NCI-H524 (cell line): ENCODE measurements at regions not wholly inside any gene's neighbourhood (a gene's known extent, or its start where the extent isn't known, plus 50 kb on each side); places are given as distances from the start of the nearest gene placed in this dataset.
"Not testable (repeated sequence)": the region's sequence is repeated elsewhere in the genome, so short reads cannot be mapped to it uniquely, and the experiment has no call there.

Source experiments
- DNase-seq, 2 experiments: peaks; one replicate each; lab custom pipeline; 2025; lab: John Stamatoyannopoulos, UW

DNA sequence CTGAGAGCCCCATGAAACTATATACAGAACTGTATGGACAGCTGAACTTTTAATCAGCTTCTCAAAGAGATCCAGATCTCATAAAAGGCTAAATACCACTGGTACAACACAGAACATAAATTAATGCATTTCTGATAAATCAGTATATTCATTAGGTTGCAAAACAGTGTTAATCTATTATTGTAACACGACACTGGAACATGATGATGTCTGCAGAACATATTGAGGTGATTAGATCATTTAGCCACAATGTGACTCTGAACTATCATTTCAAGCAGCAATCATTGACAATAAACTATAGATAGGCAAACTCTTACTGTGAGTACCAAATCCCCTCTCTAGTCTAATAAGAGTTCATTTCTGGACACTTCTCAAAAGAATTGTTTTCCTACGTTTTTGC is 50.3 kb downstream of the GASK1B start:
- no peak for DNase-seq

DNA sequence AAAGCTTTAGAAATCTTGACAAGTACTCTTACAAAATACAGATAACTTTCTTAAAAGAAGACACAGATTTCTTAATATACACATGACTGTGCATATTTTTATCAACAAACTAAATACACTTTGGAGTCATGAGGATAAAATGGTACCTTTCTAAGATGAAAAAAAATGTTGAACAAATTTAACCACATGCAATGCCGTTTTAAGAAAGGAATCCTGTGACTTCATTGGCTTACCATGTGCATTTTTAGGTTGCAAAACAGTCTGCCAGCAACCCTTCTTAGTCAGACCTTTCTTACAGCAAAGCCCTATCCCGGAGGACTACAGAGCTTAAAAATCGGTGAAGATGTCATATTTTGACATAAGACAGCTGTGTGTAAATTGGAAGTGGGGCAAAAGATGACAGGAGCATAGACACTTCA is 51.7 kb downstream of the GASK1B start:
- no peak for DNase-seq

DNA sequence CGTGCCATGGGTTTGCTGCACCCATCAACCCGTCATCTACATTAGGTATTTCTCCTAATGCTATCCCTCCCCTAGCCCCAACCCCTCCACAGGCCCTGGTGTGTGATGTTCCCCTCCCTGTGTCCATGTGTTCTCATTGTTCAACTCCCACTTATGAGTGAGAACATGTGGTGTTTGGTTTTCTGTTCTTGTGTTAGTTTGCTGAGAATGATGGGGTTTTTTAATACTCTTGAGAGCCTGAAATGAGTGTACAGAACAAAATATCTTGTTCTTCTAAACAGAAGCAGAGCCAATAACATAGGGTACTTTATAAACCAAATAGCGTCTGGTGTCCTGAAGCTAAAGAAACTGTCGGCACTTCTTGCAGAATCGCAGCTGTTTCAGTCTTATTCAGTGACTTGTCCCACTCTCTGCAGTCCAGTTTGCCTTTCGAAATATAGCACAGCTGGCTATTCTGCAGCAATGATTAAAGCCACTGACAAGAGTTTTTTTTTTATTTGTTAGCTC is 52.1 kb downstream of the GASK1B start:
- peak in 1 of 2 experiments; percentile 19 for DNase-seq

DNA sequence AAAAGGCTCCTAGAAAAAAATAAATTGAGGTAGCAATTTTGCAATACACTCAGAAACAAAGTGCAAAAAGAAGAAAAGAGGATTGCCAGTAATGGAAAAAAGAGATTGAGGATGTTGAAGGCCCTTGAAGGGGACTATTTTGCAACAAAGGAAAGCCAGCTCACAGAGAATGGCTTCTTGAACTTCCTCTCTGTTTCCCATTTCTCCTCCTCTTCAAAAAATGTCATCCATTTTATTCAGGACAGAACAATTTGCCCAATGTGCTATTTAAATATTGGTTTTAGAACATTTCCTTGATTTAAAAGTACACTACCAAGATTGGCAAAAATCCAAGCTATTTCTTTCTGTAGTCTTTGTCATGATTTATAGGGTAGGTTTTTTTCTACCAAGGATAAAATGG is 60.2 kb downstream of the GASK1B start:
- DNase-seq, result no peak

DNA sequence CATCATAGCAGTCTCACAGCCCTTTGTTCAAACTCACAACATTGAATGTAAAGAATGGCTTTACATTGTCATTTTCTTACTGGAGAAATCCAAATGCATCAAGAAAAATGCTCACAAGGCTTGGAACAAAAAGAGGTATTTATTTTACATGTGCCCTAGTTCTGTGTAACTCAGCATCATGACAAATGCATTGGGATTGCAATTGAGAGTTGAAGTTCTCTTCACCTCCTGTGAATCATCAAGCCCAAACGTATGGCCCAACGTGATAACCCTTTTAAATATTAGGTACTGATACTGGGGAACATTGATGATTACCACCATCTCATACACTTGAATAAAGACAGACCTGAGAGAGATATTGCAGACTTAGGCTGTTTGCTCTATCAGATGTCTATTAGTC is 61.6 kb downstream of the GASK1B start:
- no peak for DNase-seq

DNA sequence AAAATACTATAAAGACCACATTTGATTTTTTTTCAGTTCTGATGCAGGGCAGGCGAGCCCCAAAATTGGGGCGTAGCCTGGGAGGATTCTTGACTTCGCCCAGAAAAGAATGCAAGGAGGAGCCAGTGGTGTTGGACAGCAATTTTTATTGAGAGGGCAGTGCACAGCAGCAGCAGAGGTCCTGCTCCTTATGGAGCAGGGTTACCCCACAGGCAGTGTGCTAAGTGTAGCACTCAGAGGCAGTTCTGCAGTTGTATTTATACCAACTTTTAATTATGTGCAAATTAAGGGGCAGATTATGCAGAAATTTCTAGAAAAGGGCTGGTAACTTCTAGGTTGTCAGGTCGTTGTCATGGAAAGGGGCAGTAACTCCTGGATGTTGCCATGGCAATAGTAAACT is 69.9 kb downstream of the GASK1B start:
- no peak for DNase-seq

DNA sequence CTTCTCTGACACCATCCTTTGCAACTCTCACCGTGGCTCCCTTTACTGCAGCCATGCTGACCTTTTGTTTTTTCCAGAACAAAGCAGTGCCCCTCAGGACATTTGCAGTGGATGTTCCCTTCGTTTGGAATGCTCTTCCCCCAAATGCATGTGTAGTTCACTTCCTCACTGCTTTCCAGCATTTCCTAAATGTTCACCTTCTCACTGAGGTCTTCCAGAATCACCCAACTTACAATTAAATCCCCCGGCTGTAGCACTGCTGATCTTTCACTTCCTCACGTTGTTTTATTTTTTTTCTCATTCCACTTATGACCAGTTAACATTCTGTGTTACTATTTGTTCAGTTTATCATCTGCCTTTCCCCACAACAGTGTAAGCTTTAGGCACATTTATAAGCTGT is 73.1 kb downstream of the GASK1B start:
- no peak for DNase-seq

DNA sequence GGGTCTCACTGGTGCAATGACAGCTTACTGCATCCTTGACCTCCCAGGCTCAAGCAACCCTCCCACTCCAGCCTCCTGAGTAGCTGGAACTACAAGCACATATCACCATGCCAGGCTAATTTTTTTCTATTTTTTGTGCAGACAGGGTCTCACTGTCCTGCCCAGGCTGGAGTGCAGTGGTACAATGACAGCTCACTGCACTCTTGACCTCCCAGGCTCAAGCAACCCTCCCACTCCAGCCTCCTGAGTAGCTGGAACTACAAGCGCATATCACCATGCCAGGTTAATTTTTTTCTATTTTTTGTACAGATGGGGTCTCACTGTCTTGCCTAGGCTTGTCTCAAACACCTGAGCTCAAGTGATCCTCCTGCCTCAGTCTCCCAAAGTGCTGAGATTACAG is 74.0 kb downstream of the GASK1B start:
- DNase-seq, result no peak

DNA sequence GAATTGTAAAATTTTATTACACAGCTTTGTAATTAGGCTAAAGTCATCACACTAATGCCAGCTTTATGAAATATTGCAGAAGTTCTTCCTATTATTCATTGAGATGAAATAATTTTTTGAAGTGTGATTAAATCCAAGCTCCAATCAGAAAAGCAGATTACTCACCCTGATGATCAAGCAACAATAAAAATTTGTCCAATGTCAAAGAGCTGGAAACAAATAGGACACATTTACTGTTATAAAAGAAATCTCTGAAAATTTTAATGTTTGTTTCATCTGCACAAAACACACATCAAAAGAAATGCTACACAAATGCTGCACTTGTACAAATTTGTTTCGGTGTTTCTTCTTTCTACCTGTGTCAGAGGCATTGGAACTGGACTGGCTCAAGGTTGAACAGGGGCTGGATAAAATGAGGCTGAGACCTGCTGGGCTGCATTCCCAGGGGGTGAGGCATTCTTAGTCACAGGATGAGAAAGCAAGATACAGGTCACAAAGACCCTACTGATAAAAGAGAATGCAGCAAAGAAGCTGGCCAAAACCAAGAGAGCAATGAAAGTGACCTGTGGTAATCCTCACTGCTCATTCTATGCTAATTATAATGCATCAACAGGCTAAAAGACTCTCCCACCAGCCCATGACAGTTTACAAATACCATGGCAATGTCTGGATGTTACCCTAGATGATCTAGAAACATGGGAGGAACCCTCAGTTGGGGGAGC is 78.3 kb downstream of the GASK1B start:
- DNase-seq, result no peak

DNA sequence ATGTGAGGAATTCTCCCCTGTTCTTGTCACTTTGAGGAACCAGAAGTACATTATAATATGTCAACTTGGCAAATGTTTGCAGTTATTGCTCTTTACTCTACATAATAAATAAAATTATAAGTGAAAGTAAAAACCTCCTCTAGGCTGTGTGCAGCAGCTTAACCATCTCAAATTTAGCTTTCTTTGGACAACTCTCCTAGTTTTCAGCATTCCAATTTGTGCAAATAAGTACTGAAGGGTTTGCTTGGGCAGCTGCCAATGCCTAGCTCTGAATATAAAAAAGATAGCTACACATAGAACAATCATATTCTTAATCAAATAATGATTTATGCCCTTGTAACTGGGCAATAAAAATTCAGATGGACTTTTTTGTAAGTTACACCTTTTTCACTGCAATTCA is 82.5 kb downstream of the GASK1B start:
- no peak for DNase-seq

DNA sequence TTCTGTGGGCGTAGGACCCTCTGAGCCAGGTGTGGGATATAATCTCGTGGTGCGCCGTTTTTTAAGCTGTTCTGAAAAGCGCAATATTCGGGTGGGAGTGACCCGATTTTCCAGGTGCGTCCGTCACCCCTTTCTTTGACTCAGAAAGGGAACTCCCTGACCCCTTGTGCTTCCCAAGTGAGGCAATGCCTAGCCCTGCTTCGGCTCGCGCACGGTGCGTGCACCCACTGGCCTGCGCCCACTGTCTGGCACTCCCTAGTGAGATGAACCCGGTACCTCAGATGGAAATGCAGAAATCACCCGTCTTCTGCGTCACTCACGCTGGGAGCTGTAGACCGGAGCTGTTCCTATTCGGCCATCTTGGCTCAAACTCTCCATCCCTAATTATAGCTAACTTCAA is 82.9 kb downstream of the GASK1B start:
- not testable (repeated sequence) for DNase-seq

DNA sequence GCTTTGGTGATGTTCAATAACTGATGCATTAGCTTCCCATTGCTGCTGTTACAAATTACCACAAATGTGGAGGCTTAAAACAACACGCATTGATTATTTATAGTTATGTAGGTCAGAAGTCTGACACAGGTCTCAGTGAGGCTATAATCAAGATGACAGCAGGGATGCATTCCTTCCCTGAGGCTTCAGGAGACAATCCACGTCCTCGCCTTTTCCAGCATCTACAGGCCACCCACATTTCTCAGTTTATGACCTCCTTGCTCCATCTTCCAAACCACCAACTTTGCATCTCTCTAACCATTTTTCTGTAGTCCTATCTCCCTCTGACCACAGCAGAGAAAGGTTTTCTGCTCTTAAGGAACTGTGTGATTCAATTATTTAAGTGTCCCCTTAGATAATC is 92.5 kb downstream of the GASK1B start:
- DNase-seq, result no peak

DNA sequence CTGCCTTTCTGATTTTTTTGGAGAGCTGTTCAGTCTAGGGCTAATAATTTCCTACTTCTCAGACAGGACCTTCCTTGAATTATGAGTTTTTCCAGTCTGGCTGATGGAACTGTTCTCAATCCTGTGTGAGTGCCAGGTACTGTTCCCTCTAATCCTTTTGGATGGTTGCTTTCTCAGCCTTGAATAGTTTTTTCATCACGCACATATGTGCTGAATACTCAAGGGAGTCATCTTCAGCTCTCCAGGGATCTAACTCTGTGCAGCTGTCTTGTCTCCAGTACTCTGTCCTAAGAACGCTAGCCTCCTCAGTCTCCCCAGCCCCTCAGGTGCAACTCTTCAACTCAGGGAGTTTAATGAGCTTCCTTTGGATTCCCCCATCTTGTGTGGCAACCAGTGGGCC is 93.2 kb downstream of the GASK1B start:
- peak; percentile 62 to 88 for DNase-seq

DNA sequence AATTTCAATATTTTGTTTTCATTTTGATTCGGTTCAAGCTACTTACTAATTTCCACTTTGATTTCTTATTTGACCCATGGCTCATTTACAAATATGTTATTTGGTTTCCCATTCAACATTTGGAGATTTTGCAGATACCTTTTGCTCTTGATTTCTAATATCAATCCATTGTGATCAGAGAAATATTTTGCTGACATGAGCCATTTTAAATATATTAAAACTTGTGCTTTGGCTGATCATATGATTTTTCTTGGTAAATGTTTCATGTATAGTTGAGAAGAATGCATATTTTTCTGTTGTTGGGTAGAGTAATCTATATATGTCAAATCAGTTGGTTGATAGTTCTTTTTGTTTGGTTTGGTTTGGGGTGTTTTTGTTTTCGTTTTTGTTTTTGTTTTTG is 95.0 kb downstream of the GASK1B start:
- DNase-seq, result no peak

DNA sequence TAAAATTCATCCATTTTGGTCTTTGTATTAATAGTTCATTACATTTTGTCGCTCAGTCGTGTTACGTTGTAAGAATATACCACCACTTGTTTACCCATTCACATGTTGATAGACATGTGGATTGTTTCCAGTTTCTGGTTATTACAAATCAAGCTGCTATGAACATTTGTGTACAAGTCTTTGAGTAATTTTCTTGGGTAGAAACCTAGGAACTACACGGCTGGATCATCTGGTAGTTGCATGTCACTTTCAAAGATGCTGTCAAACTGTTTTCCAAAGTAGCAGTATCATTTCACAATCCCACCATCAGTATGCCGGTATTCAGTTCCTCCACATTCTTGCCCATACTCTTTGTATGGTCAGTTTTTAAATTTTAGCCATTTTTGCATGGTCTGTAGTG is 98.0 kb downstream of the GASK1B start:
- no peak for DNase-seq

DNA sequence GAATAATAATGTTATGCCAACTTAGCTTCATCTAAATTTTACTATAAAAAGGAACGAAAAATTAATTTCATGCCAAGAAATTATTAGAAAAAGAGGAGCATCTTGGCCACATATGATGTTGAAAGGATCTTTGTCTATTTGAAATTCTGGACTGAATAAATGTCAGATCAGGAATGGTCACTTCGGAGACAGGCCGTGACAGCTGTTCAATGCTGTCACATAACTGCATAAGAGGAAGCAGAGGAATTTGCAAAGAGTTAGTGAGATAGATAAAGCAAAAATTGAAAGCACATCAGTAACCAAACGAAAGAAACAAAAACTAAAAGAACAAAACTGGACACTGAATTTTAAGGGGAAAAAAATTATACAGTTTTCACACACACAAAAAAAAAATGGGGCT is 100.9 kb downstream of the GASK1B start:
- no peak for DNase-seq

DNA sequence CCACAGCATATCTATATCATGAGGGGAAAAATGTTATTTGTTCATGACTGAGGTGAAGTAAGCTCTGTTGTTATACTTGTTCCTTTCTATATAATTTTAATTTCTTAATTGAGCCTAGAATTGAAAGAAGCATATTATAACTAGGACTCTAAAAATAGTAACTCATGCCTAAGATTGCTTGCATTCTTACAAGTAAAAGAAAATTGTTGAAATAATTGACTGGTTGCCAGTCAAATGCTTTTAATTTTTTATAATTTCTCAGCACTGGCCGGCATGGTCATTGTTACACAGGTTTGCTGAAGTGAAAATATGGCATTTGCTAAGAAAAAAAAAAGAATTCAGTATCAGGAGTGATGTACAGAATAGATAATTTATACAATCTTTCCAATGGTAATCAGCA is 104.8 kb downstream of the GASK1B start:
- no peak for DNase-seq

DNA sequence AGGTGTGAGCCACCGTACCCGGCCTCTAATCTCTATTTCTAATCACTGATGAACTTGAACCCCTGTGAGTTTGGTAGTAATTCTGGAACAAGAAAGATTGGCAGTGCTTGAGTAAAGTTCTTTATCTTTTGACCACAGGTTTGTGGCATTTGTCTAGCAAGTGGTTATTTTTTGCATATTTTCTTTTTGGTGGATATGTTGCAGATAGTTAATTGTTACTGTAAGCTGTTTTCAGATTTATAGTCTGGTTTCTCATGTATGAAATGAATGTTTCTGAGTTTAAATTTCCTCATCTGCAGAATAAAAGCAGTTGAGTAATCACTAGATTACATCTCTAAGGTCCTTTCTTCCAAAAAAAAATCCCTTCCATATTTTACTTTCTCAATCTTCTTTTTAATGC is 105.2 kb downstream of the GASK1B start:
- no peak for DNase-seq

DNA sequence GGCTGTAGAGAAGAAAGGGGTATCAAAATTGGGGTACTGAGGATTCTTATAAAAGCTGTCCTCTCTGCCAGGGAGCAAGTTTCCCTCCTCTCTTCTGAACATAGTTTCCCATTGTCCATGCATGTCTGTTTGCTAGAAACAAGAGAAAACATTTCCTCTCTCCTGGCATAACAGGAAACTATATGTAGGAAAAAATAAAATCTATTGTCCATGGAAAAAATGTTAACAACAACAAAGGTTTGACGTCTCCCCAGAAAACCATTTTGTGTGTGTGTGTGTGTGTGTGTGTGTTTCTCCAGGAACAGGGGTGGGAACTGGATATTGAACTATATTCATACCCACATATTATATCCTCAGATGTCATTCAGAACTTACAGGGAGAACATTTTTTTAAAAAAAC is 107.2 kb downstream of the GASK1B start:
- DNase-seq, result no peak

DNA sequence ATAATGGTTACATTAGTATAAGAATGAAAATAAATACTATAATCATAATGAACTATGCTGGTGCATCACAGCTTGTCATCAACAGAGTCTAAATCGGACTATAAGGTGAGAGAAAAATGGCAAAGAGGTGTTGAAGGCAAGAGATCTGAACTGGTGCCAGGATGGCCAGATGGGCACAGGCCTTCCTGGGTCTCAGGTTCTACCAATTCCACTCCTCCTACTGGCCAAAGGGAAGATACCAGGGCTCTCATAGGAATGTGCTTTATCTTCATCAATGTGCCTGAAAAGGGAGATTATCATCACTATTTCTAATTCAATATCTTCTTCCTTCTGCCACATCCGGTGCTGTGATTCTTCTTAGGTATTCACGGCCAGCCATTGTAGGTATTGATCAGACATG is 107.6 kb downstream of the GASK1B start:
- DNase-seq, result peak; percentile 0 to 21

DNA sequence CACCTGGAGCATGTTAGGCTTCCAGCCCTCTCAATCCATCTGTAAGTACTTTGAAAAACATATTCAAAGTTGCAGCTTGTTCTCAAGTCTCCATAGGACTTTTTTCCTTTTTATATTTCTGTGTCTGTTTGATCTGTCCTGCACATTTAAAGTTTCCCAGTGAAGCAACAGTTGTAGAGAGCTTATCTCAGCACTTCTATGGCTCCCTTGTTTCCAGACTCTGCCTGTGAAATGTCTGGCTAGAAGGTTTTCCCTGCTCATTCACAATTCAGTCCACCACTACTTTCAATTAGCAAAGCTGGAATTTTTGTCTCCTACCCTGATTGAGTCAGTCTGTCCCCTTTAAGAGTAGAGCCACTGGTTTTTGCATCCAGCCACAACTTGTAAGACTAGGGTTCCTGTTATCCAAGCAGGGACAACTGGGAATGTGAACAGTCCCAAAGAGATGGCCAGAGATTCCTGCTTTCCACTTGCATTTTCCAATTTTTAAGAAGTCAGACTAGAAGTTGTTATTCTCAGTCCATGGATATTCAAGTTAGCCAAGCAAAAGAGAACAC is 116.1 kb downstream of the GASK1B start:
- DNase-seq, result no peak

DNA sequence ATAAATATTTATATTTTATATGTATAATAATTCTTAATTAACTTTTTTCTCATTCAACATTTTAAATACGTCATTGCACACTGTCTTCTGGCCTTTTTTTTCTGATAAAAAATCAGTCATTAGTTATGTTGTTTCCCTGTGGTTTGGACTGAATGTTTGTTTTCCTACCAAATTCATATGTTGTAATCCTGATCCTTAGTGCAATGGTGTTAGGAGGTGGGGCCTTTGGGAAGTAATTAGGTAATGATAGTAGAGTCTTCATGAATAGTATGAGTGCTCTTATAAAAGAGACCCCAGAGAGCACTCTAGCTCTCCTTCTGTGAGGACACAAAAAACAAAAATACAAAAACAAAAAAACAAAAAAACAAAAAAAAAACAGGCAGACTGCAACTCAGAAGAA is 117.2 kb downstream of the GASK1B start:
- DNase-seq, result no peak

DNA sequence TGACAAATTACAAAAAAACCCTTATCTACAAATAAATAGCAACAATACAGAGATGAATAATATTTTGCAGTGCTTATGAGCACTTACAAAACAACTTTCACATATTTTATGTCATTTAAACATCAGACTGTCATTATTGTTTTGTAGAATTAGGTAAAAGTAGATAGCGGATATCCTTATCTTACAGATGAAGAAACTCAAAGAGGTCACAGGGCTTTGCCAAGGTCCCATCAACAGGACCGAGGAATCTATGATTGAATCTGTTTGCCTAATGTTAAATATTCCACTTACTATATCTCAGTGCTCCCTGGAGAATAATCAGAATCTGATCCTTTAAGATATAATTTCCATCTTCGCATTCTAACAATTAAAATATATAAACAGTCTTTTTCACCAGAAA is 119.0 kb downstream of the GASK1B start:
- no peak for DNase-seq

DNA sequence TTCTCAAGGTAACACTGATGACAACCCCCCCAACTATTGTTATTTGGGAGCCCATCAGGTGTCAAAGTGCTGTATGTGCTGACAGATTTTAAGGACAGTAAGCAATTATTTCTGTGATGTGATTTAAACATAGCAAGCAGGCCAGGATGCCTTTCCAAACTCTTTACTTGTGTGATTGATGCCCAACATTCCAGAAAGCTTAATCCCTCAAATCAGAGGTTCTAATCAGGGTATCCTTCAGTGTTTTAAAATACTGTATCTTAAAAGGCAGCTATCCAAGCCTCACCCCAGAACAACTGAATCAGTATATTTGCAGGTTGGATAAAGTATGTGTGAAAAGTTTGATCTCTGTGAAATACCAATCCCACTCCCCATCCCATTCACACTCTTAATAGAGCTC is 119.7 kb downstream of the GASK1B start:
- no peak for DNase-seq
